ENCODE measurements at regions not wholly inside any gene's neighbourhood (a gene's known extent, or its start where the extent isn't known, plus 50 kb on each side); places are given as distances from the start of the nearest gene placed in this dataset.

DNA sequence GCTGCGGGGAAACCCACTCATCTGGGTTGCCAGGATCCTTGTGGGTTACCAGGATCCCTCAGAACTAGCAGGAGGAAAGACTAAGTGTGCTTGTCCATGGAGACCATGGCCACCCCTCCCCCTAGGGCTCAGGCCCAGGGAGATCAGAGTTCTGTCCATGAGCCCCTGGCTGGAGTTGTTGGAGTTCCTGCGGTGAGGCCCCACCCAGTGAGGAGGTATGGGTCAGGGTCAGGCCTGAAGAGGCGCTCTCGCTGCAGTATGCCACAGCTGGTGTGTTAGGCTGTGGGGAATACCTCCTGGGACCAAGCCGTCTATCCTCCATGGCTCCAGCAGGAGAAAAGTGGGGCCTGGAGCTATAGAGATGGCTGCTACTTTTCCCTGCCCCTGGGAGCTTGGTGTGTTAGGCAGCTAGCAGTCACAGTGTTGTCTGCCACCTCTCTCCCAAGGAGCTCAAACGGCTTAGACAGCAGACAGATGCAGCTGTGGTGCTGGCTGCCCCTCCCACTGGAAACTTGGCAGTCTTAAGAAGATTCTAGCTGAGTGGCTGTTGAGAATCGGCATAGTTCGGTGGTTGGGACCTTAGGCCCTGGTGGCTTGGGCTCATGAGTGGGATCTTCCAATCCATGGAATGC lies 240.3 kb upstream of the CELF4 start:
- no peak for ATAC-seq
- Histone ChIP-seq H3K4me2 (no peak overlapping the region), H3K27me3 (ENCODE audit: insufficient read depth) (no peaks in the 10 kb centered on the region), H3K79me2 (replicated peaks; ENCODE audit: insufficient read depth) (no peaks in the 10 kb centered on the region), H3K27ac (ENCODE audit: low read depth) (no peak overlapping the region), H3K4me3 (no peak overlapping the region), H2AFZ (no peak overlapping the region), H3F3A (replicated peaks; ENCODE audit: low read depth) (no peaks in the 10 kb centered on the region), H4K20me1 (replicated peaks; ENCODE audit: insufficient read depth) (no peaks in the 10 kb centered on the region), H3K4me1 (ENCODE audit: insufficient read depth) (no peaks in the 10 kb centered on the region), H3K9me2 (ENCODE audit: insufficient read depth) (0 out of 2 replicates have a peak, but pooled peaks cover 6% of the 10 kb centered on the region), H3K36me3 (ENCODE audit: insufficient read depth) (no peaks in the 10 kb centered on the region)
- no peak for DNase-seq (ENCODE audit: low spot score)
- peaks cover 4% of the 10 kb centered on the region for H3K36me3 Mint-ChIP-seq (ENCODE audit: low read depth)
- no peak overlapping the region for H3K4me3 Mint-ChIP-seq
- peaks cover 6% of the 10 kb centered on the region; the same call in 2 of the 3 replicates for H3K9me3 Mint-ChIP-seq
- peaks cover 7% of the 10 kb centered on the region for H3K4me1 Mint-ChIP-seq
- no peak for TF ChIP-seq POLR2AphosphoS5 (IDR thresholded peaks at IDR 0.05; ENCODE audit: low read depth)
- TF ChIP-seq, protein P1, sequence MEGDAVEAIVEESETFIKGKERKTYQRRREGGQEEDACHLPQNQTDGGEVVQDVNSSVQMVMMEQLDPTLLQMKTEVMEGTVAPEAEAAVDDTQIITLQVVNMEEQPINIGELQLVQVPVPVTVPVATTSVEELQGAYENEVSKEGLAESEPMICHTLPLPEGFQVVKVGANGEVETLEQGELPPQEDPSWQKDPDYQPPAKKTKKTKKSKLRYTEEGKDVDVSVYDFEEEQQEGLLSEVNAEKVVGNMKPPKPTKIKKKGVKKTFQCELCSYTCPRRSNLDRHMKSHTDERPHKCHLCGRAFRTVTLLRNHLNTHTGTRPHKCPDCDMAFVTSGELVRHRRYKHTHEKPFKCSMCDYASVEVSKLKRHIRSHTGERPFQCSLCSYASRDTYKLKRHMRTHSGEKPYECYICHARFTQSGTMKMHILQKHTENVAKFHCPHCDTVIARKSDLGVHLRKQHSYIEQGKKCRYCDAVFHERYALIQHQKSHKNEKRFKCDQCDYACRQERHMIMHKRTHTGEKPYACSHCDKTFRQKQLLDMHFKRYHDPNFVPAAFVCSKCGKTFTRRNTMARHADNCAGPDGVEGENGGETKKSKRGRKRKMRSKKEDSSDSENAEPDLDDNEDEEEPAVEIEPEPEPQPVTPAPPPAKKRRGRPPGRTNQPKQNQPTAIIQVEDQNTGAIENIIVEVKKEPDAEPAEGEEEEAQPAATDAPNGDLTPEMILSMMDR (conservative IDR thresholded peaks at IDR 0.05; ENCODE audit: low read depth in 2 of 2): 0 out of 4 replicates have a peak, but pooled peaks of 1 of the 2 experiments have one; percentile 3
- H3K27ac Mint-ChIP-seq: no peak overlapping the region
- H3K27me3 Mint-ChIP-seq (ENCODE audit: insufficient read depth, low read depth, poor library complexity): peaks cover 3% of the 10 kb centered on the region

DNA sequence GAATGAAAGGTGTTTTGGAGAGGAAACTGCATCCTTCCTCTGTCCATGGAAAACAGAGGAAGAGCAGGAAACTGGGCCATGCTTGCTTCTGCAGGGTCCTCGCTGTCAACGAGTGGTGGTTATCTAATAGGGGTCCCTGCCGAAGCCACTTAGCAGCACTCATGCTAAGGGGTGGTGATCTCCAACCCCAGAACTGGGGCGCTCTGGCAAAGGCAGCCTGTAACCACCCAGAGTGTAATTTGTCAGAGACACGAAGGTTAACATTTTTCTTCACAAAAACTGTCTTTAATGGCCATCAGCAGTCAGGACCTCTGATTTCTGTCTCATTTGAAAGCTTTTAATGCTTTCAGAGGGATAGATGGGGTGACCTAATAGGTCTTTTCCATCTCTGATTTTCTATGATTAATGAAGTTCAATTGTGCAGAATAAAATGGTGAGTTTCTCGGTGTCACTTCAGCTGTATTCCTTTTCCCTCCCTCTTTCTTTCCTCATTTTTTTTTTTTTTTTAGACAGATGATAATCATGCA lies 231.3 kb upstream of the CELF4 start:
- Mint-ChIP-seq H3K36me3 (ENCODE audit: low read depth) (no peaks in the 10 kb centered on the region; the same call in 2 of the 3 replicates), H3K9me3 (peaks cover 11% of the 10 kb centered on the region; the same call in 1 of the 3 replicates), H3K27me3 (ENCODE audit: insufficient read depth, low read depth, poor library complexity) (no peaks in the 10 kb centered on the region), H3K4me1 (peaks cover 5% of the 10 kb centered on the region; the same call in 2 of the 3 replicates), H3K4me3 (no peak overlapping the region), H3K27ac (no peak overlapping the region)
- H3F3A ChIP-seq (replicated peaks; ENCODE audit: low read depth): no peaks in the 10 kb centered on the region
- H4K20me1 ChIP-seq (replicated peaks; ENCODE audit: insufficient read depth): no peaks in the 10 kb centered on the region
- no peaks in the 10 kb centered on the region for H3K4me1 ChIP-seq (ENCODE audit: insufficient read depth)
- no peak overlapping the region for H3K4me2 ChIP-seq
- DNase-seq (ENCODE audit: low spot score) (no peak), ATAC-seq (no peak)
- H3K9me2 ChIP-seq (ENCODE audit: insufficient read depth): peaks cover 5% of the 10 kb centered on the region; the same call in 1 of the 2 replicates
- no peaks in the 10 kb centered on the region for H3K36me3 ChIP-seq (ENCODE audit: insufficient read depth)
- no peaks in the 10 kb centered on the region for H3K79me2 ChIP-seq (replicated peaks; ENCODE audit: insufficient read depth)
- no peak overlapping the region for H3K27ac ChIP-seq (ENCODE audit: low read depth)
- no peaks in the 10 kb centered on the region for H3K27me3 ChIP-seq (ENCODE audit: insufficient read depth)
- H3K4me3 ChIP-seq: no peak overlapping the region
- no peak overlapping the region for H2AFZ ChIP-seq
- TF ChIP-seq EZH2 (IDR thresholded peaks at IDR 0.05; ENCODE audit: low read depth, unreplicated experiment): no peak
- no peak for TF ChIP-seq EZH2phosphoT487 (IDR thresholded peaks at IDR 0.05; ENCODE audit: unreplicated experiment)
- TF ChIP-seq ZNF331 (CRISPR knock-in tag; IDR thresholded peaks at IDR 0.05; ENCODE audit: low read depth): no peak
- no peak for TF ChIP-seq STAT1 (IDR thresholded peaks at IDR 0.05; ENCODE audit: unreplicated experiment)
- no peak for TF ChIP-seq CREB1 (CRISPR knock-in tag; IDR thresholded peaks at IDR 0.05; ENCODE audit: low read depth)

DNA sequence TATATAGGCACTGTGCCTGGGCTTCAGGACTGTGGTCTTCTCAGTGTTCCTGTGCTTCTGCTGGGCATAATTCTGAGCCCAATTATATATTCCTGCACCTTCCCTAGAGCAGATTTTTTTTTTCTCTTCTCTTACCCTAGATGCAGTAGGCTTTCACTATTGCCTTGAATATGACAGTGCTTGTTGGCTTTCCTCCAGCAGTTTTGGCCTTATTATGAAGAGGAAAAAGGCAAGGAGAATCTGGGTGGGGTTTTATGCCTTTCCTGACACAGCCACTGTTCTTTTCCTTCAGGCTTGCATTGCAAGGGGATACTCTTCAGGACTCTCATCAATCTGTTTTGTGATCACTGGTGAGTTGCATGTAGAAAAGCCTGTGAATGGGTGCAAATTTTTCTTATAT lies 221.9 kb upstream of the CELF4 start:
- Histone ChIP-seq H3K4me2 (no peak overlapping the region), H3K4me3 (no peak overlapping the region), H2AFZ (no peak overlapping the region), H3K79me2 (replicated peaks; ENCODE audit: insufficient read depth) (no peaks in the 10 kb centered on the region), H3F3A (replicated peaks; ENCODE audit: low read depth) (no peaks in the 10 kb centered on the region), H3K36me3 (ENCODE audit: insufficient read depth) (no peaks in the 10 kb centered on the region), H3K9me2 (ENCODE audit: insufficient read depth) (peaks cover 5% of the 10 kb centered on the region; the same call in 1 of the 2 replicates), H3K27ac (ENCODE audit: low read depth) (no peak overlapping the region), H4K20me1 (replicated peaks; ENCODE audit: insufficient read depth) (no peaks in the 10 kb centered on the region), H3K4me1 (ENCODE audit: insufficient read depth) (no peaks in the 10 kb centered on the region), H3K27me3 (ENCODE audit: insufficient read depth) (no peaks in the 10 kb centered on the region)
- no peak overlapping the region for H3K27ac Mint-ChIP-seq
- no peaks in the 10 kb centered on the region for H3K4me1 Mint-ChIP-seq
- DNase-seq (ENCODE audit: low spot score) (no peak), ATAC-seq (no peak)
- H3K36me3 Mint-ChIP-seq (ENCODE audit: low read depth): no peaks in the 10 kb centered on the region
- H3K4me3 Mint-ChIP-seq: no peak overlapping the region
- no peaks in the 10 kb centered on the region for H3K27me3 Mint-ChIP-seq (ENCODE audit: insufficient read depth, low read depth, poor library complexity)
- no peaks in the 10 kb centered on the region for H3K9me3 Mint-ChIP-seq
- TF ChIP-seq ZNF331 (CRISPR knock-in tag; IDR thresholded peaks at IDR 0.05; ENCODE audit: low read depth) (no peak), CREB1 (CRISPR knock-in tag; IDR thresholded peaks at IDR 0.05; ENCODE audit: low read depth) (no peak), ZNF114 (CRISPR knock-in tag; IDR thresholded peaks at IDR 0.05) (no peak), STAT1 (IDR thresholded peaks at IDR 0.05; ENCODE audit: unreplicated experiment) (no peak), JUNB (IDR thresholded peaks at IDR 0.05; ENCODE audit: unreplicated experiment) (no peak), POLR2AphosphoS5 (IDR thresholded peaks at IDR 0.05; ENCODE audit: low read depth) (no peak)
- TF ChIP-seq, protein P2, sequence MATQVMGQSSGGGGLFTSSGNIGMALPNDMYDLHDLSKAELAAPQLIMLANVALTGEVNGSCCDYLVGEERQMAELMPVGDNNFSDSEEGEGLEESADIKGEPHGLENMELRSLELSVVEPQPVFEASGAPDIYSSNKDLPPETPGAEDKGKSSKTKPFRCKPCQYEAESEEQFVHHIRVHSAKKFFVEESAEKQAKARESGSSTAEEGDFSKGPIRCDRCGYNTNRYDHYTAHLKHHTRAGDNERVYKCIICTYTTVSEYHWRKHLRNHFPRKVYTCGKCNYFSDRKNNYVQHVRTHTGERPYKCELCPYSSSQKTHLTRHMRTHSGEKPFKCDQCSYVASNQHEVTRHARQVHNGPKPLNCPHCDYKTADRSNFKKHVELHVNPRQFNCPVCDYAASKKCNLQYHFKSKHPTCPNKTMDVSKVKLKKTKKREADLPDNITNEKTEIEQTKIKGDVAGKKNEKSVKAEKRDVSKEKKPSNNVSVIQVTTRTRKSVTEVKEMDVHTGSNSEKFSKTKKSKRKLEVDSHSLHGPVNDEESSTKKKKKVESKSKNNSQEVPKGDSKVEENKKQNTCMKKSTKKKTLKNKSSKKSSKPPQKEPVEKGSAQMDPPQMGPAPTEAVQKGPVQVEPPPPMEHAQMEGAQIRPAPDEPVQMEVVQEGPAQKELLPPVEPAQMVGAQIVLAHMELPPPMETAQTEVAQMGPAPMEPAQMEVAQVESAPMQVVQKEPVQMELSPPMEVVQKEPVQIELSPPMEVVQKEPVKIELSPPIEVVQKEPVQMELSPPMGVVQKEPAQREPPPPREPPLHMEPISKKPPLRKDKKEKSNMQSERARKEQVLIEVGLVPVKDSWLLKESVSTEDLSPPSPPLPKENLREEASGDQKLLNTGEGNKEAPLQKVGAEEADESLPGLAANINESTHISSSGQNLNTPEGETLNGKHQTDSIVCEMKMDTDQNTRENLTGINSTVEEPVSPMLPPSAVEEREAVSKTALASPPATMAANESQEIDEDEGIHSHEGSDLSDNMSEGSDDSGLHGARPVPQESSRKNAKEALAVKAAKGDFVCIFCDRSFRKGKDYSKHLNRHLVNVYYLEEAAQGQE (IDR thresholded peaks at IDR 0.05; ENCODE audit: unreplicated experiment): no peak

Measured in GM23338 (cell line).